Adrenal gland (tissue), 5 donors: ENCODE measurements at regions not wholly inside any gene's neighbourhood (a gene's known extent, or its start where the extent isn't known, plus 50 kb on each side); places are given as distances from the start of the nearest gene placed in this dataset.

Experiments used
- CTCF ChIP-seq, 6 experiments: fragments of 450-650 bp in 4 of 6; fragments of 200-600 bp in 2 of 6; sonication (generic) in 1 of 6; IDR thresholded peaks; 1 replicate in 5 of 6; 2 replicates in 1 of 6; pipeline versions ENCODE4 v1.5.1 to v1.8.0; 2016 to 2021; ENCODE audit warnings: antibody characterized with exemption in 6 of 6, mild to moderate bottlenecking in 2 of 6, moderate library complexity in 1 of 6
- POLR2A ChIP-seq, 2 donors: fragments of 450-650 bp; IDR thresholded peaks; one replicate each; pipeline ENCODE4 v1.6.1; 2017; ENCODE audit warnings: antibody characterized with exemption in 2 of 2, mild to moderate bottlenecking in 2 of 2, moderate library complexity in 1 of 2
- donor health status: DM: no; HTN: no; CAD: no.

- TF ChIP-seq CTCF (IDR thresholded peaks at IDR 0.05) (no peak), POLR2A (IDR thresholded peaks at IDR 0.05) (no peak)
Measured at GRCh38 chr2:6071519-6071918, 379.3 kb downstream of the SOX11 start.
